ENCODE measurements at regions not wholly inside any gene's neighbourhood (a gene's known extent, or its start where the extent isn't known, plus 50 kb on each side); places are given as distances from the start of the nearest gene placed in this dataset.

DNA sequence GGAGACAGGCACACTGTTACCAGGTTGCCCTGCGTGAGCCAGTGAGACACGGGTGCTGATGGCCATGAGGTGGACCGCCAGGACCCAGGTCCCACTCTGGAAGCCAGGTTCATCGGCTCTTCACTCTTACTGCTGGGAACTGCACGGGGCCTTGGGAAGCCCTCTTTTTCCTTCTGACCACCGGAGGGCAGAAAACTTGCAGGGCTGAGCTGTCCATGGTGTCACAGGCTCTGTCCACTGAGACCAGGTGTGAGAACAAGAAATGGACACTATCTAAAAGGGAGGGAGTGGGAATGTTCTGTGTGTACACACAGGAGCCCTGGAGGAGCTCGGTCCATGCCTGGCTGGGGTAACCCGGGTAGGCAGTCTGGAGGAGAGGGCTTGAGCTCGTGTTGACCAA lies 93.4 kb downstream of the UQCRFS1 start:
- ChIA-PET CTCF (no interaction called here), POLR2A (no interaction called here)
- no peaks in the 10 kb centered on the region for H3K9me1 ChIP-seq (replicated peaks; ENCODE audit: control insufficient read depth, extremely low read depth, insufficient read depth, low read length)
- no peak overlapping the region for H3K4me2 ChIP-seq (ENCODE audit: insufficient read depth, low read length)
- dilution Hi-C loops (cut with MboI; ENCODE audit: extremely low pct_ligation_motif_present, low sequenced_read_pairs) (no loop called here), intact Hi-C loops (cut with micrococcal nuclease) (no loop called here)
- TF ChIP-seq GATA2 (IDR thresholded peaks at IDR 0.05; ENCODE audit: insufficient read depth, insufficient read length, low read depth, low read length) = no peak
- no peak for TF ChIP-seq POLR2AphosphoS5 (IDR thresholded peaks at IDR 0.05; ENCODE audit: insufficient read depth, low read depth, low read length)
- no peaks in the 10 kb centered on the region for H3K4me1 ChIP-seq (ENCODE audit: control insufficient read depth, extremely low read depth, insufficient read depth, low read length)
- no peak for FAIRE-seq
- peaks cover 8% of the 10 kb centered on the region for H3K9me3 ChIP-seq (replicated peaks; ENCODE audit: control insufficient read depth, insufficient read depth, low read length)
- H3K36me3 ChIP-seq (ENCODE audit: control insufficient read depth in 2 of 2, extremely low read depth in 1 of 2, insufficient read depth in 2 of 2, low read length in 2 of 2) = no peaks in the 10 kb centered on the region
- no TSS peak for BruUV-seq (replicated peaks)
- H3K79me2 ChIP-seq (ENCODE audit: control insufficient read depth, insufficient read depth, low read length) = no peaks in the 10 kb centered on the region
- DNase-seq (ENCODE audit: low read depth, low spot score) = no peak
- H3K4me3 ChIP-seq (replicated peaks in 1 of 3; ENCODE audit: insufficient read depth in 1 of 3, low read depth in 1 of 3, low read length in 3 of 3) = no peak overlapping the region
- no peaks in the 10 kb centered on the region for H4K20me1 ChIP-seq (replicated peaks; ENCODE audit: control insufficient read depth, extremely low read depth, insufficient read depth, low read length)
- no peaks in the 10 kb centered on the region for H3K27me3 ChIP-seq (ENCODE audit: control insufficient read depth in 2 of 2, insufficient read depth in 2 of 2, low read length in 2 of 2)
- no peak overlapping the region for H3K27ac ChIP-seq (ENCODE audit: insufficient read depth, low read depth, low read length)
- no peak overlapping the region for H3K9ac ChIP-seq (replicated peaks; ENCODE audit: extremely low read depth, insufficient read depth, low read length)
- H2AFZ ChIP-seq (ENCODE audit: low read depth, low read length) = no peak overlapping the region

DNA sequence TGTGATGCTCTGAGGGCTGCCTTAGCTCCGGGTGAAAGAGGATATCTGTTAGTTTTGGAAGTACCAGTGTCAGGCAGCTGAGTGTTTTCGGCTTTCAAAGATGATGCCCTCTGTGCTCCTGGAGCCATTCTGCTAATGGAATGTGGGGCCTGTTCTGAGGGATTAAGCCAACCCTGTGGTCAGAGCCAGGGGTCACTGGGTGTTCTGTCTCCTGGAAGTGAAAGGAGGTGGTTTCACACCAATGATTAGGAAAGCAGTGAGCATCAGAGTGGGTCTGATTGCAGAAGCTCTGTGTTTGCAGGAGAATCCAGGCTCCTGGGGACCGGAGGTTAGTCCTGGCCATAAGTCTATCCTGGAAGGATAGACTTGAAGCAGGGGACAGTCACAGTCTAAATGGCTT lies 94.6 kb downstream of the UQCRFS1 start:
- no peaks in the 10 kb centered on the region for H3K9me1 ChIP-seq (replicated peaks; ENCODE audit: control insufficient read depth, extremely low read depth, insufficient read depth, low read length)
- CTCF ChIA-PET = no interaction called here
- intact Hi-C loops (cut with micrococcal nuclease) = no loop called here
- no peak overlapping the region for H3K27ac ChIP-seq (ENCODE audit: insufficient read depth, low read depth, low read length)
- DNase-seq (ENCODE audit: low read depth, low spot score) (no peak), FAIRE-seq (no peak)
- POLR2A ChIA-PET = no interaction called here
- H3K27me3 ChIP-seq (ENCODE audit: control insufficient read depth in 2 of 2, insufficient read depth in 2 of 2, low read length in 2 of 2) = no peaks in the 10 kb centered on the region
- H3K4me1 ChIP-seq (ENCODE audit: control insufficient read depth, extremely low read depth, insufficient read depth, low read length) = no peaks in the 10 kb centered on the region
- H4K20me1 ChIP-seq (replicated peaks; ENCODE audit: control insufficient read depth, extremely low read depth, insufficient read depth, low read length) = no peaks in the 10 kb centered on the region
- H3K36me3 ChIP-seq (ENCODE audit: control insufficient read depth in 2 of 2, extremely low read depth in 1 of 2, insufficient read depth in 2 of 2, low read length in 2 of 2) = no peaks in the 10 kb centered on the region
- peaks cover 15% of the 10 kb centered on the region for H3K9me3 ChIP-seq (replicated peaks; ENCODE audit: control insufficient read depth, insufficient read depth, low read length)
- no TSS peak for BruUV-seq (replicated peaks)
- dilution Hi-C loops (cut with MboI; ENCODE audit: extremely low pct_ligation_motif_present, low sequenced_read_pairs) = no loop called here
- no peaks in the 10 kb centered on the region for H3K79me2 ChIP-seq (ENCODE audit: control insufficient read depth, insufficient read depth, low read length)
- H3K4me3 ChIP-seq (replicated peaks in 1 of 3; ENCODE audit: insufficient read depth in 1 of 3, low read depth in 1 of 3, low read length in 3 of 3) = no peak overlapping the region
- H3K4me2 ChIP-seq (ENCODE audit: insufficient read depth, low read length) = no peak overlapping the region
- TF ChIP-seq EZH2 (IDR thresholded peaks at IDR 0.05; ENCODE audit: borderline replicate concordance, low read depth, low read length, severe bottlenecking) = no peak
- TF ChIP-seq, protein P1, sequence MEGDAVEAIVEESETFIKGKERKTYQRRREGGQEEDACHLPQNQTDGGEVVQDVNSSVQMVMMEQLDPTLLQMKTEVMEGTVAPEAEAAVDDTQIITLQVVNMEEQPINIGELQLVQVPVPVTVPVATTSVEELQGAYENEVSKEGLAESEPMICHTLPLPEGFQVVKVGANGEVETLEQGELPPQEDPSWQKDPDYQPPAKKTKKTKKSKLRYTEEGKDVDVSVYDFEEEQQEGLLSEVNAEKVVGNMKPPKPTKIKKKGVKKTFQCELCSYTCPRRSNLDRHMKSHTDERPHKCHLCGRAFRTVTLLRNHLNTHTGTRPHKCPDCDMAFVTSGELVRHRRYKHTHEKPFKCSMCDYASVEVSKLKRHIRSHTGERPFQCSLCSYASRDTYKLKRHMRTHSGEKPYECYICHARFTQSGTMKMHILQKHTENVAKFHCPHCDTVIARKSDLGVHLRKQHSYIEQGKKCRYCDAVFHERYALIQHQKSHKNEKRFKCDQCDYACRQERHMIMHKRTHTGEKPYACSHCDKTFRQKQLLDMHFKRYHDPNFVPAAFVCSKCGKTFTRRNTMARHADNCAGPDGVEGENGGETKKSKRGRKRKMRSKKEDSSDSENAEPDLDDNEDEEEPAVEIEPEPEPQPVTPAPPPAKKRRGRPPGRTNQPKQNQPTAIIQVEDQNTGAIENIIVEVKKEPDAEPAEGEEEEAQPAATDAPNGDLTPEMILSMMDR (IDR thresholded peaks at IDR 0.05; ENCODE audit: extremely low read depth in 1 of 2, insufficient read depth in 1 of 2, low read depth in 1 of 2, low read length in 2 of 2) = no peak
- no peak for TF ChIP-seq MYC (IDR thresholded peaks at IDR 0.05; ENCODE audit: low read depth, low read length)
- TF ChIP-seq JUN (IDR thresholded peaks at IDR 0.05; ENCODE audit: borderline replicate concordance, insufficient read depth, insufficient read length, low read depth) = no peak
- no peak for TF ChIP-seq GATA2 (IDR thresholded peaks at IDR 0.05; ENCODE audit: insufficient read depth, insufficient read length, low read depth, low read length)
- no peak overlapping the region for H3K9ac ChIP-seq (replicated peaks; ENCODE audit: extremely low read depth, insufficient read depth, low read length)
- no peak overlapping the region for H2AFZ ChIP-seq (ENCODE audit: low read depth, low read length)

Data from endothelial cell of umbilical vein (primary cell).